GM23338 (cell line): ENCODE measurements at regions not wholly inside any gene's neighbourhood (a gene's known extent, or its start where the extent isn't known, plus 50 kb on each side); places are given as distances from the start of the nearest gene placed in this dataset.

Source experiments
- ATAC-seq: fragments of 200-7000 bp; cut with Tn5 transposase; 3 replicates; pipeline ENCODE4 v1.9.1; 2020
- DNase-seq: peaks from one replicate; pipeline ENCODE4 v3.0.0-alpha.2; 2015; ENCODE audit warnings: low spot score
- H2AFZ ChIP-seq: fragments of 200-600 bp; sonication (generic); 2 replicates; pipeline ENCODE4 v1.8.0; 2016; ENCODE audit warnings: antibody characterized with exemption, mild to moderate bottlenecking, moderate library complexity
- H3F3A ChIP-seq: fragments of 200-600 bp; sonication (generic); replicated peaks from 2 replicates; pipeline ENCODE4 v1.8.0; 2017; ENCODE audit warnings: antibody characterized with exemption, mixed run types, low read depth
- H3K27ac ChIP-seq: fragments of 200-600 bp; sonication (generic); 2 replicates; pipeline ENCODE4 v1.6.1; 2016; ENCODE audit warnings: low read depth
- H3K27me3 ChIP-seq: fragments of 200-600 bp; sonication (generic); 2 replicates; pipeline ENCODE4 v1.8.0; 2016; ENCODE audit warnings: mild to moderate bottlenecking, mixed run types, moderate library complexity; ENCODE audit not compliant: insufficient read depth
- H3K36me3 ChIP-seq: fragments of 200-600 bp; sonication (generic); 2 replicates; pipeline ENCODE4 v1.8.0; 2016; ENCODE audit warnings: mild to moderate bottlenecking; ENCODE audit not compliant: insufficient read depth
- H3K4me1 ChIP-seq: fragments of 200-600 bp; sonication (generic); 2 replicates; pipeline ENCODE4 v1.8.0; 2016; ENCODE audit warnings: mild to moderate bottlenecking, moderate library complexity; ENCODE audit not compliant: insufficient read depth
- H3K4me2 ChIP-seq: fragments of 200-600 bp; sonication (generic); 2 replicates; pipeline ENCODE4 v1.7.1; 2017; ENCODE audit warnings: mixed run types
- H3K4me3 ChIP-seq: fragments of 200-600 bp; sonication (generic); 2 replicates; pipeline ENCODE4 v1.6.1; 2016; ENCODE audit warnings: mixed run types
- H3K79me2 ChIP-seq: fragments of 200-600 bp; sonication (generic); replicated peaks from 2 replicates; pipeline ENCODE4 v1.8.0; 2017; ENCODE audit warnings: mild to moderate bottlenecking; ENCODE audit not compliant: insufficient read depth
- H3K9me2 ChIP-seq: fragments of 200-600 bp; sonication (generic); 2 replicates; pipeline ENCODE4 v1.8.0; 2017; ENCODE audit not compliant: insufficient read depth
- H4K20me1 ChIP-seq: fragments of 200-600 bp; sonication (generic); replicated peaks from 2 replicates; pipeline ENCODE4 v1.8.0; 2017; ENCODE audit warnings: mild to moderate bottlenecking; ENCODE audit not compliant: insufficient read depth
- H3K27ac Mint-ChIP-seq: 2 replicates; pipeline ENCODE4 v1.8.0; 2020; ENCODE audit warnings: inconsistent platforms, mild to moderate bottlenecking, moderate library complexity, mixed read lengths
- H3K27me3 Mint-ChIP-seq: 3 replicates; pipeline ENCODE4 v1.8.0; 2022; ENCODE audit warnings: low read depth, mild to moderate bottlenecking, moderate library complexity, mixed read lengths, inconsistent platforms; ENCODE audit not compliant: insufficient read depth, poor library complexity
- H3K36me3 Mint-ChIP-seq: 3 replicates; pipeline ENCODE4 v1.8.0; 2021; ENCODE audit warnings: low read depth, mild to moderate bottlenecking, inconsistent platforms, moderate library complexity, mixed read lengths
- H3K4me1 Mint-ChIP-seq: 3 replicates; pipeline ENCODE4 v1.8.0; 2020; ENCODE audit warnings: mild to moderate bottlenecking, inconsistent platforms, mixed read lengths
- H3K4me3 Mint-ChIP-seq: 3 replicates; pipeline ENCODE4 v1.8.0; 2021; ENCODE audit warnings: moderate library complexity, mild to moderate bottlenecking, inconsistent platforms, mixed read lengths
- H3K9me3 Mint-ChIP-seq: 3 replicates; pipeline ENCODE4 v1.8.0; 2020; ENCODE audit warnings: moderate library complexity, mild to moderate bottlenecking, inconsistent platforms, mixed read lengths
- CREB1 ChIP-seq: fragments of 250-450 bp; sonication (Bioruptor Pico); IDR thresholded peaks from 2 replicates; pipeline ENCODE4 v1.5.0; 2020; ENCODE audit warnings: low read depth, mild to moderate bottlenecking, moderate library complexity
- EZH2 ChIP-seq: fragments of 200-600 bp; sonication (generic); IDR thresholded peaks from one replicate; pipeline ENCODE4 v1.8.0; 2017; ENCODE audit warnings: antibody characterized with exemption, mild to moderate bottlenecking, low read depth; ENCODE audit not compliant: unreplicated experiment
- EZH2phosphoT487 ChIP-seq: fragments of 200-600 bp; sonication (generic); IDR thresholded peaks from one replicate; pipeline ENCODE4 v1.8.1; 2018; ENCODE audit warnings: antibody characterized with exemption; ENCODE audit not compliant: unreplicated experiment
- JUNB ChIP-seq: IDR thresholded peaks from one replicate; pipeline ENCODE4 v1.6.1; 2016; ENCODE audit warnings: antibody characterized with exemption; ENCODE audit not compliant: unreplicated experiment
- NANOG ChIP-seq: IDR thresholded peaks from 2 replicates; pipeline ENCODE4 v1.6.1; 2016; ENCODE audit warnings: antibody characterized with exemption, borderline replicate concordance
- POLR2AphosphoS5 ChIP-seq: IDR thresholded peaks from 2 replicates; pipeline ENCODE4 v1.6.1; 2016; ENCODE audit warnings: antibody characterized with exemption, low read depth
- ZNF114 ChIP-seq: fragments of 250-450 bp; sonication (Bioruptor Pico); IDR thresholded peaks from 2 replicates; pipeline ENCODE4 v1.5.0; 2020; ENCODE audit warnings: mild to moderate bottlenecking, moderate library complexity
- ZNF331 ChIP-seq: fragments of 250-450 bp; sonication (Bioruptor Pico); IDR thresholded peaks from 2 replicates; pipeline ENCODE4 v1.5.0; 2020; ENCODE audit warnings: low read depth, mild to moderate bottlenecking, moderate library complexity
- TF ChIP-seq, protein P1 (sequence below): IDR thresholded peaks from 2 replicates; pipeline ENCODE4 v1.6.1; 2016; ENCODE audit warnings: antibody characterized with exemption
- TF ChIP-seq, protein P2 (sequence below), 2 experiments: fragments of 200-600 bp in 1 of 2; sonication (generic) in 1 of 2; conservative IDR thresholded peaks; 2 replicates each; pipeline versions ENCODE4 v1.5.1 to v1.6.1; 2016 to 2017; ENCODE audit warnings: antibody characterized with exemption in 2 of 2, low read depth in 2 of 2, mild to moderate bottlenecking in 2 of 2, moderate library complexity in 1 of 2
- TF ChIP-seq, protein P3 (sequence below): fragments of 250-450 bp; sonication (Bioruptor Pico); IDR thresholded peaks from 2 replicates; pipeline ENCODE4 v1.5.0; 2020; ENCODE audit warnings: mild to moderate bottlenecking, moderate library complexity

DNA sequence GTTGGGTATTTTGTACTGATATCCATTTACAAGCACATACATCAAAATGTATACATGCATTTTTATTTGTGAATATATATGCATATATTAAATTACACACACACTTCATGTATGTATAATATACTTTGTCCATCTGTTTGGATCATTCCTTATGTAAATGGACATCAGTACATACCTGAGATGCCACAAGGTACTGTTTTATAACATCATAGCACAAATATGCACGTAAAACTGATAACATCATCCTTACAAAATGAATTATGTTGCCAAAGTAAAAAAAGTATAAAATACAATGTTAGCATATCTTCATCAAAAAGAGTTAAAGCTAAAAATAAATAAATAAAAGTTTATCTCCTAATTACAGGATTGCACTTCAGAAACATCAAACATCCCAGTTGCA lies 634.8 kb upstream of the UBE2E2 start:
- H3K36me3 Mint-ChIP-seq, result no peaks in the 10 kb centered on the region
- no peaks in the 10 kb centered on the region for H3K9me3 Mint-ChIP-seq
- H3K27ac Mint-ChIP-seq, result no peak overlapping the region
- no peaks in the 10 kb centered on the region for H4K20me1 ChIP-seq
- H3K4me3 ChIP-seq, result no peak overlapping the region
- H3K4me1 Mint-ChIP-seq, result no peaks in the 10 kb centered on the region; the same call in 2 of the 3 replicates
- no peak overlapping the region for H3K27ac ChIP-seq
- no peak overlapping the region for H2AFZ ChIP-seq
- no peaks in the 10 kb centered on the region for H3K27me3 Mint-ChIP-seq
- ATAC-seq (no peak), DNase-seq (no peak)
- no peaks in the 10 kb centered on the region for H3K4me1 ChIP-seq
- H3K4me2 ChIP-seq, result no peak overlapping the region
- no peaks in the 10 kb centered on the region for H3K9me2 ChIP-seq
- TF ChIP-seq ZNF114 (CRISPR knock-in tag), result no peak
- TF ChIP-seq EZH2, result no peak
- TF ChIP-seq, protein P1, sequence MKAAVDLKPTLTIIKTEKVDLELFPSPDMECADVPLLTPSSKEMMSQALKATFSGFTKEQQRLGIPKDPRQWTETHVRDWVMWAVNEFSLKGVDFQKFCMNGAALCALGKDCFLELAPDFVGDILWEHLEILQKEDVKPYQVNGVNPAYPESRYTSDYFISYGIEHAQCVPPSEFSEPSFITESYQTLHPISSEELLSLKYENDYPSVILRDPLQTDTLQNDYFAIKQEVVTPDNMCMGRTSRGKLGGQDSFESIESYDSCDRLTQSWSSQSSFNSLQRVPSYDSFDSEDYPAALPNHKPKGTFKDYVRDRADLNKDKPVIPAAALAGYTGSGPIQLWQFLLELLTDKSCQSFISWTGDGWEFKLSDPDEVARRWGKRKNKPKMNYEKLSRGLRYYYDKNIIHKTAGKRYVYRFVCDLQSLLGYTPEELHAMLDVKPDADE, result no peak
- TF ChIP-seq POLR2AphosphoS5, result no peak
- TF ChIP-seq, protein P2, sequence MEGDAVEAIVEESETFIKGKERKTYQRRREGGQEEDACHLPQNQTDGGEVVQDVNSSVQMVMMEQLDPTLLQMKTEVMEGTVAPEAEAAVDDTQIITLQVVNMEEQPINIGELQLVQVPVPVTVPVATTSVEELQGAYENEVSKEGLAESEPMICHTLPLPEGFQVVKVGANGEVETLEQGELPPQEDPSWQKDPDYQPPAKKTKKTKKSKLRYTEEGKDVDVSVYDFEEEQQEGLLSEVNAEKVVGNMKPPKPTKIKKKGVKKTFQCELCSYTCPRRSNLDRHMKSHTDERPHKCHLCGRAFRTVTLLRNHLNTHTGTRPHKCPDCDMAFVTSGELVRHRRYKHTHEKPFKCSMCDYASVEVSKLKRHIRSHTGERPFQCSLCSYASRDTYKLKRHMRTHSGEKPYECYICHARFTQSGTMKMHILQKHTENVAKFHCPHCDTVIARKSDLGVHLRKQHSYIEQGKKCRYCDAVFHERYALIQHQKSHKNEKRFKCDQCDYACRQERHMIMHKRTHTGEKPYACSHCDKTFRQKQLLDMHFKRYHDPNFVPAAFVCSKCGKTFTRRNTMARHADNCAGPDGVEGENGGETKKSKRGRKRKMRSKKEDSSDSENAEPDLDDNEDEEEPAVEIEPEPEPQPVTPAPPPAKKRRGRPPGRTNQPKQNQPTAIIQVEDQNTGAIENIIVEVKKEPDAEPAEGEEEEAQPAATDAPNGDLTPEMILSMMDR (conservative IDR thresholded peaks at IDR 0.05; ENCODE audit: low read depth in 2 of 2), result no peak
- no peak for TF ChIP-seq NANOG
- TF ChIP-seq EZH2phosphoT487, result no peak
- no peak for TF ChIP-seq JUNB
- no peaks in the 10 kb centered on the region for H3K36me3 ChIP-seq
- H3K4me3 Mint-ChIP-seq, result no peak overlapping the region
- H3K27me3 ChIP-seq, result no peaks in the 10 kb centered on the region
- H3K79me2 ChIP-seq, result no peaks in the 10 kb centered on the region
- H3F3A ChIP-seq, result no peaks in the 10 kb centered on the region

DNA sequence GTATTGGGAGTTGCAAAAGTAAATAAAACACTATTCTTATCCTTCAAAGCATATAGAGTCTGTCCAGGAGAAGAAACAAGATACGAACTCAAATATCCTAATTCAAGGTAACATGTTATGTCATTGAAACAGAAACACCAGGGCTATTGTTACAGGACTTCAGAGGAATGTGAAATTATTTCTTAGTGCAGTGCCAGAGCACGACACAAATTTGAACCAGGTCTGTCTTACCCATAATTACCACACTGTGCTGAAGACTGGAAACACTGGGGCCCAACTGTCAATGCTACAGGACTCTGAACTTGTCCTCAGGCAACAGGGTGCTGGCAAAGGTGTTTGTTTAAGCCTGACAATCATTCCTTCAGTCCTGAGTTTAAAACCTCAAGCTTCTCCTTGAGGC lies 633.6 kb upstream of the UBE2E2 start:
- no peak overlapping the region for H3K4me3 Mint-ChIP-seq
- ATAC-seq (no peak), DNase-seq (no peak)
- no peaks in the 10 kb centered on the region for H3K9me3 Mint-ChIP-seq
- Histone ChIP-seq H3K9me2 (no peaks in the 10 kb centered on the region), H3K27ac (no peak overlapping the region), H2AFZ (no peak overlapping the region), H3K4me3 (no peak overlapping the region), H3K4me2 (no peak overlapping the region), H3K79me2 (no peaks in the 10 kb centered on the region), H4K20me1 (no peaks in the 10 kb centered on the region), H3F3A (no peaks in the 10 kb centered on the region), H3K27me3 (no peaks in the 10 kb centered on the region), H3K36me3 (no peaks in the 10 kb centered on the region), H3K4me1 (no peaks in the 10 kb centered on the region)
- no peaks in the 10 kb centered on the region for H3K36me3 Mint-ChIP-seq
- no peaks in the 10 kb centered on the region; the same call in 2 of the 3 replicates for H3K4me1 Mint-ChIP-seq
- no peaks in the 10 kb centered on the region for H3K27me3 Mint-ChIP-seq
- no peak overlapping the region for H3K27ac Mint-ChIP-seq
- TF ChIP-seq EZH2phosphoT487, result no peak
- no peak for TF ChIP-seq ZNF331 (CRISPR knock-in tag)
- TF ChIP-seq, protein P3, sequence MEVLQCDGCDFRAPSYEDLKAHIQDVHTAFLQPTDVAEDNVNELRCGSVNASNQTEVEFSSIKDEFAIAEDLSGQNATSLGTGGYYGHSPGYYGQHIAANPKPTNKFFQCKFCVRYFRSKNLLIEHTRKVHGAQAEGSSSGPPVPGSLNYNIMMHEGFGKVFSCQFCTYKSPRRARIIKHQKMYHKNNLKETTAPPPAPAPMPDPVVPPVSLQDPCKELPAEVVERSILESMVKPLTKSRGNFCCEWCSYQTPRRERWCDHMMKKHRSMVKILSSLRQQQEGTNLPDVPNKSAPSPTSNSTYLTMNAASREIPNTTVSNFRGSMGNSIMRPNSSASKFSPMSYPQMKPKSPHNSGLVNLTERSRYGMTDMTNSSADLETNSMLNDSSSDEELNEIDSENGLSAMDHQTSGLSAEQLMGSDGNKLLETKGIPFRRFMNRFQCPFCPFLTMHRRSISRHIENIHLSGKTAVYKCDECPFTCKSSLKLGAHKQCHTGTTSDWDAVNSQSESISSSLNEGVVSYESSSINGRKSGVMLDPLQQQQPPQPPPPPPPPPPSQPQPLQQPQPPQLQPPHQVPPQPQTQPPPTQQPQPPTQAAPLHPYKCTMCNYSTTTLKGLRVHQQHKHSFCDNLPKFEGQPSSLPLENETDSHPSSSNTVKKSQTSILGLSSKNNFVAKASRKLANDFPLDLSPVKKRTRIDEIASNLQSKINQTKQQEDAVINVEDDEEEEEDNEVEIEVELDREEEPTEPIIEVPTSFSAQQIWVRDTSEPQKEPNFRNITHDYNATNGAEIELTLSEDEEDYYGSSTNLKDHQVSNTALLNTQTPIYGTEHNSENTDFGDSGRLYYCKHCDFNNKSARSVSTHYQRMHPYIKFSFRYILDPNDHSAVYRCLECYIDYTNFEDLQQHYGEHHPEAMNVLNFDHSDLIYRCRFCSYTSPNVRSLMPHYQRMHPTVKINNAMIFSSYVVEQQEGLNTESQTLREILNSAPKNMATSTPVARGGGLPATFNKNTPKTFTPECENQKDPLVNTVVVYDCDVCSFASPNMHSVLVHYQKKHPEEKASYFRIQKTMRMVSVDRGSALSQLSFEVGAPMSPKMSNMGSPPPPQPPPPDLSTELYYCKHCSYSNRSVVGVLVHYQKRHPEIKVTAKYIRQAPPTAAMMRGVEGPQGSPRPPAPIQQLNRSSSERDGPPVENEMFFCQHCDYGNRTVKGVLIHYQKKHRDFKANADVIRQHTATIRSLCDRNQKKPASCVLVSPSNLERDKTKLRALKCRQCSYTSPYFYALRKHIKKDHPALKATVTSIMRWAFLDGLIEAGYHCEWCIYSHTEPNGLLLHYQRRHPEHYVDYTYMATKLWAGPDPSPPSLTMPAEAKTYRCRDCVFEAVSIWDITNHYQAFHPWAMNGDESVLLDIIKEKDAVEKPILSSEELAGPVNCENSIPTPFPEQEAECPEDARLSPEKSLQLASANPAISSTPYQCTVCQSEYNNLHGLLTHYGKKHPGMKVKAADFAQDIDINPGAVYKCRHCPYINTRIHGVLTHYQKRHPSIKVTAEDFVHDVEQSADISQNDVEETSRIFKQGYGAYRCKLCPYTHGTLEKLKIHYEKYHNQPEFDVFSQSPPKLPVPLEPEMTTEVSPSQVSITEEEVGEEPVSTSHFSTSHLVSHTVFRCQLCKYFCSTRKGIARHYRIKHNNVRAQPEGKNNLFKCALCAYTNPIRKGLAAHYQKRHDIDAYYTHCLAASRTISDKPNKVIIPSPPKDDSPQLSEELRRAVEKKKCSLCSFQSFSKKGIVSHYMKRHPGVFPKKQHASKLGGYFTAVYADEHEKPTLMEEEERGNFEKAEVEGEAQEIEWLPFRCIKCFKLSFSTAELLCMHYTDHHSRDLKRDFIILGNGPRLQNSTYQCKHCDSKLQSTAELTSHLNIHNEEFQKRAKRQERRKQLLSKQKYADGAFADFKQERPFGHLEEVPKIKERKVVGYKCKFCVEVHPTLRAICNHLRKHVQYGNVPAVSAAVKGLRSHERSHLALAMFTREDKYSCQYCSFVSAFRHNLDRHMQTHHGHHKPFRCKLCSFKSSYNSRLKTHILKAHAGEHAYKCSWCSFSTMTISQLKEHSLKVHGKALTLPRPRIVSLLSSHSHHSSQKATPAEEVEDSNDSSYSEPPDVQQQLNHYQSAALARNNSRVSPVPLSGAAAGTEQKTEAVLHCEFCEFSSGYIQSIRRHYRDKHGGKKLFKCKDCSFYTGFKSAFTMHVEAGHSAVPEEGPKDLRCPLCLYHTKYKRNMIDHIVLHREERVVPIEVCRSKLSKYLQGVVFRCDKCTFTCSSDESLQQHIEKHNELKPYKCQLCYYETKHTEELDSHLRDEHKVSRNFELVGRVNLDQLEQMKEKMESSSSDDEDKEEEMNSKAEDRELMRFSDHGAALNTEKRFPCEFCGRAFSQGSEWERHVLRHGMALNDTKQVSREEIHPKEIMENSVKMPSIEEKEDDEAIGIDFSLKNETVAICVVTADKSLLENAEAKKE (CRISPR knock-in tag), result no peak
- TF ChIP-seq EZH2, result no peak
- TF ChIP-seq, protein P2 (conservative IDR thresholded peaks at IDR 0.05; ENCODE audit: low read depth in 2 of 2), result no peak
- no peak for TF ChIP-seq ZNF114 (CRISPR knock-in tag)
- TF ChIP-seq CREB1 (CRISPR knock-in tag), result no peak
- no peak for TF ChIP-seq POLR2AphosphoS5
